ENCODE measurements at regions not wholly inside any gene's neighbourhood (a gene's known extent, or its start where the extent isn't known, plus 50 kb on each side); places are given as distances from the start of the nearest gene placed in this dataset.

- TF ChIP-seq CTCF (IDR thresholded peaks at IDR 0.05) (no peak), POLR2A (IDR thresholded peaks at IDR 0.05) (no peak), POLR2AphosphoS5 (IDR thresholded peaks at IDR 0.05) (no peak)
These were observed 453.7 kb upstream of the CELF4 start for GRCh38 chr18:38019292-38019691.
